ENCODE measurements at regions not wholly inside any gene's neighbourhood (a gene's known extent, or its start where the extent isn't known, plus 50 kb on each side); places are given as distances from the start of the nearest gene placed in this dataset.

- H3K27ac ChIP-seq (ENCODE audit: low read length): no peak overlapping the region
- H3K9me3 ChIP-seq (ENCODE audit: control insufficient read depth, insufficient read depth, low read length): no peaks in the 10 kb centered on the region
- no CpG with 5 or more reads among the region's 4 CpGs for WGBS (ENCODE audit: insufficient coverage, insufficient read length)
- H3K27me3 ChIP-seq (ENCODE audit: control insufficient read depth, insufficient read depth, low read length): no peaks in the 10 kb centered on the region
- H3K4me3 ChIP-seq (ENCODE audit: low read length): no peak overlapping the region
- H3K4me1 ChIP-seq (ENCODE audit: control insufficient read depth, insufficient read depth, low read length): no peaks in the 10 kb centered on the region
- no peaks in the 10 kb centered on the region for H3K36me3 ChIP-seq (ENCODE audit: control insufficient read depth, insufficient read depth, low read length)
- DNase-seq (ENCODE audit: low read depth, low spot score): no peak
These were observed 230.2 kb upstream of the AKR1E2 start for GRCh38 chr10:4595719-4596319.

GRCh38 chr10:4590807-4591206 is 235.2 kb upstream of the AKR1E2 start:
- no peak for DNase-seq (ENCODE audit: low read depth, low spot score)
- H3K9me3 ChIP-seq (ENCODE audit: control insufficient read depth, insufficient read depth, low read length): no peaks in the 10 kb centered on the region
- no peaks in the 10 kb centered on the region for H3K4me1 ChIP-seq (ENCODE audit: control insufficient read depth, insufficient read depth, low read length)
- H3K27me3 ChIP-seq (ENCODE audit: control insufficient read depth, insufficient read depth, low read length): no peaks in the 10 kb centered on the region
- no peaks in the 10 kb centered on the region for H3K36me3 ChIP-seq (ENCODE audit: control insufficient read depth, insufficient read depth, low read length)
- H3K27ac ChIP-seq (ENCODE audit: low read length): no peak overlapping the region
- no CpG with 5 or more reads among the region's 1 CpG for WGBS (ENCODE audit: insufficient coverage, insufficient read length)
- H3K4me3 ChIP-seq (ENCODE audit: low read length): no peak overlapping the region

- no peak for DNase-seq (ENCODE audit: low read depth, low spot score)
- WGBS (ENCODE audit: insufficient coverage, insufficient read length): no CpG with 5 or more reads among the region's 3 CpGs
- Histone ChIP-seq H3K27me3 (ENCODE audit: control insufficient read depth, insufficient read depth, low read length) (no peaks in the 10 kb centered on the region), H3K4me3 (ENCODE audit: low read length) (no peak overlapping the region), H3K4me1 (ENCODE audit: control insufficient read depth, insufficient read depth, low read length) (no peaks in the 10 kb centered on the region), H3K27ac (ENCODE audit: low read length) (no peak overlapping the region), H3K36me3 (ENCODE audit: control insufficient read depth, insufficient read depth, low read length) (no peaks in the 10 kb centered on the region), H3K9me3 (ENCODE audit: control insufficient read depth, insufficient read depth, low read length) (no peaks in the 10 kb centered on the region)
These were observed 237.2 kb upstream of the AKR1E2 start for GRCh38 chr10:4588824-4589223.

- no peak for DNase-seq (ENCODE audit: low read depth, low spot score)
- WGBS (ENCODE audit: insufficient coverage, insufficient read length): no CpG with 5 or more reads among the region's 1 CpG
These were observed 238.5 kb upstream of the AKR1E2 start for GRCh38 chr10:4587466-4587865.

GRCh38 chr10:4586776-4587175 is 239.2 kb upstream of the AKR1E2 start:
- H3K9me3 ChIP-seq (ENCODE audit: control insufficient read depth, insufficient read depth, low read length): no peaks in the 10 kb centered on the region
- H3K36me3 ChIP-seq (ENCODE audit: control insufficient read depth, insufficient read depth, low read length): no peaks in the 10 kb centered on the region
- DNase-seq (ENCODE audit: low read depth, low spot score): no peak
- WGBS (ENCODE audit: insufficient coverage, insufficient read length): no CpG with 5 or more reads among the region's 4 CpGs
- no peaks in the 10 kb centered on the region for H3K4me1 ChIP-seq (ENCODE audit: control insufficient read depth, insufficient read depth, low read length)
- H3K27me3 ChIP-seq (ENCODE audit: control insufficient read depth, insufficient read depth, low read length): no peaks in the 10 kb centered on the region
- H3K4me3 ChIP-seq (ENCODE audit: low read length): no peak overlapping the region
- no peak overlapping the region for H3K27ac ChIP-seq (ENCODE audit: low read length)

More at GRCh38 chr10:4587466-4587865, 238.5 kb upstream of the AKR1E2 start:
- Histone ChIP-seq H3K4me1 (ENCODE audit: control insufficient read depth, insufficient read depth, low read length) (no peaks in the 10 kb centered on the region), H3K27ac (ENCODE audit: low read length) (no peak overlapping the region), H3K27me3 (ENCODE audit: control insufficient read depth, insufficient read depth, low read length) (no peaks in the 10 kb centered on the region), H3K4me3 (ENCODE audit: low read length) (no peak overlapping the region), H3K36me3 (ENCODE audit: control insufficient read depth, insufficient read depth, low read length) (no peaks in the 10 kb centered on the region), H3K9me3 (ENCODE audit: control insufficient read depth, insufficient read depth, low read length) (no peaks in the 10 kb centered on the region)

GRCh38 chr10:4581929-4582328 is 244.1 kb upstream of the AKR1E2 start:
- no peak for DNase-seq (ENCODE audit: low read depth, low spot score)
- no peaks in the 10 kb centered on the region for H3K36me3 ChIP-seq (ENCODE audit: control insufficient read depth, insufficient read depth, low read length)
- no peaks in the 10 kb centered on the region for H3K9me3 ChIP-seq (ENCODE audit: control insufficient read depth, insufficient read depth, low read length)
- H3K4me3 ChIP-seq (ENCODE audit: low read length): no peak overlapping the region
- no peaks in the 10 kb centered on the region for H3K27me3 ChIP-seq (ENCODE audit: control insufficient read depth, insufficient read depth, low read length)
- H3K4me1 ChIP-seq (ENCODE audit: control insufficient read depth, insufficient read depth, low read length): no peaks in the 10 kb centered on the region
- H3K27ac ChIP-seq (ENCODE audit: low read length): no peak overlapping the region
- WGBS (ENCODE audit: insufficient coverage, insufficient read length): no CpG with 5 or more reads among the region's 3 CpGs

GRCh38 chr10:4579844-4580243 is 246.2 kb upstream of the AKR1E2 start:
- no CpG with 5 or more reads among the region's 3 CpGs for WGBS (ENCODE audit: insufficient coverage, insufficient read length)

GRCh38 chr10:4576206-4576605 is 249.8 kb upstream of the AKR1E2 start:
- DNase-seq (ENCODE audit: low read depth, low spot score): no peak
- no peaks in the 10 kb centered on the region for H3K4me1 ChIP-seq (ENCODE audit: control insufficient read depth, insufficient read depth, low read length)
- no CpG with 5 or more reads among the region's 3 CpGs for WGBS (ENCODE audit: insufficient coverage, insufficient read length)

More at GRCh38 chr10:4579844-4580243, 246.2 kb upstream of the AKR1E2 start:
- no peaks in the 10 kb centered on the region for H3K36me3 ChIP-seq (ENCODE audit: control insufficient read depth, insufficient read depth, low read length)
- no peak overlapping the region for H3K4me3 ChIP-seq (ENCODE audit: low read length)
- no peak overlapping the region for H3K27ac ChIP-seq (ENCODE audit: low read length)
- H3K4me1 ChIP-seq (ENCODE audit: control insufficient read depth, insufficient read depth, low read length): no peaks in the 10 kb centered on the region
- no peaks in the 10 kb centered on the region for H3K9me3 ChIP-seq (ENCODE audit: control insufficient read depth, insufficient read depth, low read length)
- no peak for DNase-seq (ENCODE audit: low read depth, low spot score)
- H3K27me3 ChIP-seq (ENCODE audit: control insufficient read depth, insufficient read depth, low read length): no peaks in the 10 kb centered on the region

GRCh38 chr10:4569151-4569550 is 256.9 kb upstream of the AKR1E2 start:
- H3K36me3 ChIP-seq (ENCODE audit: control insufficient read depth, insufficient read depth, low read length): no peaks in the 10 kb centered on the region
- no peaks in the 10 kb centered on the region for H3K9me3 ChIP-seq (ENCODE audit: control insufficient read depth, insufficient read depth, low read length)
- H3K27me3 ChIP-seq (ENCODE audit: control insufficient read depth, insufficient read depth, low read length): no peaks in the 10 kb centered on the region
- DNase-seq (ENCODE audit: low read depth, low spot score): no peak
- H3K27ac ChIP-seq (ENCODE audit: low read length): no peak overlapping the region
- no peaks in the 10 kb centered on the region for H3K4me1 ChIP-seq (ENCODE audit: control insufficient read depth, insufficient read depth, low read length)
- no peak overlapping the region for H3K4me3 ChIP-seq (ENCODE audit: low read length)
- no CpG with 5 or more reads among the region's 3 CpGs for WGBS (ENCODE audit: insufficient coverage, insufficient read length)

More at GRCh38 chr10:4576206-4576605, 249.8 kb upstream of the AKR1E2 start:
- H3K27me3 ChIP-seq (ENCODE audit: control insufficient read depth, insufficient read depth, low read length): no peaks in the 10 kb centered on the region
- no peaks in the 10 kb centered on the region for H3K9me3 ChIP-seq (ENCODE audit: control insufficient read depth, insufficient read depth, low read length)
- no peak overlapping the region for H3K4me3 ChIP-seq (ENCODE audit: low read length)
- H3K27ac ChIP-seq (ENCODE audit: low read length): no peak overlapping the region
- no peaks in the 10 kb centered on the region for H3K36me3 ChIP-seq (ENCODE audit: control insufficient read depth, insufficient read depth, low read length)

- no peaks in the 10 kb centered on the region for H3K27me3 ChIP-seq (ENCODE audit: control insufficient read depth, insufficient read depth, low read length)
- H3K9me3 ChIP-seq (ENCODE audit: control insufficient read depth, insufficient read depth, low read length): no peaks in the 10 kb centered on the region
- H3K27ac ChIP-seq (ENCODE audit: low read length): no peak overlapping the region
- H3K4me1 ChIP-seq (ENCODE audit: control insufficient read depth, insufficient read depth, low read length): no peaks in the 10 kb centered on the region
- DNase-seq (ENCODE audit: low read depth, low spot score): no peak
- WGBS (ENCODE audit: insufficient coverage, insufficient read length): no CpG with 5 or more reads among the region's 4 CpGs
- no peak overlapping the region for H3K4me3 ChIP-seq (ENCODE audit: low read length)
- H3K36me3 ChIP-seq (ENCODE audit: control insufficient read depth, insufficient read depth, low read length): no peaks in the 10 kb centered on the region
These were observed 257.3 kb upstream of the AKR1E2 start for GRCh38 chr10:4568731-4569130.

- H3K36me3 ChIP-seq (ENCODE audit: control insufficient read depth, insufficient read depth, low read length): no peaks in the 10 kb centered on the region
- no peak for DNase-seq (ENCODE audit: low read depth, low spot score)
- H3K27ac ChIP-seq (ENCODE audit: low read length): no peak overlapping the region
- no peaks in the 10 kb centered on the region for H3K4me1 ChIP-seq (ENCODE audit: control insufficient read depth, insufficient read depth, low read length)
- WGBS (ENCODE audit: insufficient coverage, insufficient read length): no CpG with 5 or more reads among the region's 1 CpG
- no peaks in the 10 kb centered on the region for H3K9me3 ChIP-seq (ENCODE audit: control insufficient read depth, insufficient read depth, low read length)
- H3K27me3 ChIP-seq (ENCODE audit: control insufficient read depth, insufficient read depth, low read length): no peaks in the 10 kb centered on the region
- H3K4me3 ChIP-seq (ENCODE audit: low read length): no peak overlapping the region
These were observed 257.9 kb upstream of the AKR1E2 start for GRCh38 chr10:4568086-4568485.
